ENCODE measurements at regions not wholly inside any gene's neighbourhood (a gene's known extent, or its start where the extent isn't known, plus 50 kb on each side); places are given as distances from the start of the nearest gene placed in this dataset.

GRCh38 chr7:106562711-106563366, 98.1 kb downstream of the CCDC71L start:
- TF ChIP-seq CTCF (IDR thresholded peaks at IDR 0.05) (no peak), POLR2A (IDR thresholded peaks at IDR 0.05) (no peak)
